Colonic mucosa (tissue), 4 donors: ENCODE measurements at regions not wholly inside any gene's neighbourhood (a gene's known extent, or its start where the extent isn't known, plus 50 kb on each side); places are given as distances from the start of the nearest gene placed in this dataset.
"Not testable (repeated sequence)": the region's sequence is repeated elsewhere in the genome, so short reads cannot be mapped to it uniquely, and the experiment has no call there.

Source experiments
- DNase-seq: peaks from one replicate; pipeline ENCODE4 v3.0.0-alpha.2; 2020
- H3K27ac ChIP-seq: fragments of 200-600 bp; one replicate; pipeline ENCODE4 v1.8.0; 2021
- H3K27me3 ChIP-seq: fragments of 200-600 bp; one replicate; pipeline ENCODE4 v1.8.0; 2021
- H3K36me3 ChIP-seq: fragments of 200-600 bp; one replicate; pipeline ENCODE4 v1.8.0; 2021
- H3K4me1 ChIP-seq: fragments of 200-600 bp; one replicate; pipeline ENCODE4 v1.8.0; 2021; ENCODE audit warnings: mild to moderate bottlenecking
- H3K4me3 ChIP-seq: fragments of 200-600 bp; one replicate; pipeline ENCODE4 v1.8.0; 2021
- H3K9ac ChIP-seq, 2 donors: one replicate each; pipeline ENCODE4 v1.7.0; 2013; ENCODE audit warnings: control low read depth in 2 of 2, low read depth in 2 of 2, low read length in 2 of 2
- H3K9me3 ChIP-seq: fragments of 200-600 bp; one replicate; pipeline ENCODE4 v1.8.0; 2021
- intact Hi-C: fragments of 100-400 bp; cut with DNase I; formaldehyde crosslinking; loops from one replicate; pipeline ENCODE4 v1.14.1; 2022
- TF ChIP-seq, protein P1 (sequence below): fragments of 200-600 bp; IDR thresholded peaks from one replicate; pipeline ENCODE4 v1.8.0; 2022; ENCODE audit warnings: antibody characterized with exemption, mild to moderate bottlenecking
- donor health status: healthy.
- donor health status: DM: no; HTN: no; CAD: no.
- donor health status: DM: no; HTN: no; CAD: no.

DNA sequence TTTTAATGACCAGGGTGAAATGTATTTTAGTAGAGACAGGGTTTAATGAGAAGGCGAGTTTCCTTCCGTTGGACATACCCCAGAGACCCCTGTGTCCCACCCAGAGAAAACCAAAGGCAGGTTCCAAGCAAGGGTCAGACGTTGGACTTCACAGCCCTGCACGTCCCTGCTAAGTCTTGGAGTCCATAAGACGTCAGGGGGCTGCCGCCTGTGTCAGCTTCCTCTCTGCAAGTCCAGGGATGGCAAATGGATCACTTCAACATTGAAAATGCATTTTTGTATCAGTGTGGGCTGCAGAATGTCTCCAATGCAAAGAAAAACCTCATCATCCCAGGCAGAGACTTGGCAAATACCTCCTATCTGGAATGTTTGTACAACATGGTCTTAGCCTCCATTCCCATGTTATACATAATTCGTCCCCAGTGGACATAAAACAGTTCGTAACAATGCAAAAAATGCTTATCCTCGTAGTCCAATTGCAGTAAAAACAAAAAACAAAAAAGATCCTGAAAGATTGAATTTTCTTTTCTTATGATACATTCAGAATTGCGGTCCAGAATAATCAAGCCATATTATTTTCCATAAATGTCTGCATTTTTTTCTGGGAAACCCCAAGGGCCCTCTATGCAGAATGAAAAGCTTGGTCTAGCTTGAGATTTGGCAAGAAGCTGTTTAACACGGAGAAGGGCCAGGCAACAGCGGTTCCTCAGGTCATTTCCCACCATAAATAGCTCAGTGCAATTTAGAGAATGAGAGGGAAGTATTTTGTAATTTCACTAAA is 190.9 kb downstream of the SHOX start:
- DNase-seq: no peak
- no peaks in the 10 kb centered on the region for H3K36me3 ChIP-seq
- no peak overlapping the region for H3K4me3 ChIP-seq
- no peaks in the 10 kb centered on the region for H3K4me1 ChIP-seq
- no peak overlapping the region for H3K9ac ChIP-seq
- no peaks in the 10 kb centered on the region for H3K9me3 ChIP-seq
- intact Hi-C loops: no loop called here
- H3K27me3 ChIP-seq: no peaks in the 10 kb centered on the region
- TF ChIP-seq, protein P1, sequence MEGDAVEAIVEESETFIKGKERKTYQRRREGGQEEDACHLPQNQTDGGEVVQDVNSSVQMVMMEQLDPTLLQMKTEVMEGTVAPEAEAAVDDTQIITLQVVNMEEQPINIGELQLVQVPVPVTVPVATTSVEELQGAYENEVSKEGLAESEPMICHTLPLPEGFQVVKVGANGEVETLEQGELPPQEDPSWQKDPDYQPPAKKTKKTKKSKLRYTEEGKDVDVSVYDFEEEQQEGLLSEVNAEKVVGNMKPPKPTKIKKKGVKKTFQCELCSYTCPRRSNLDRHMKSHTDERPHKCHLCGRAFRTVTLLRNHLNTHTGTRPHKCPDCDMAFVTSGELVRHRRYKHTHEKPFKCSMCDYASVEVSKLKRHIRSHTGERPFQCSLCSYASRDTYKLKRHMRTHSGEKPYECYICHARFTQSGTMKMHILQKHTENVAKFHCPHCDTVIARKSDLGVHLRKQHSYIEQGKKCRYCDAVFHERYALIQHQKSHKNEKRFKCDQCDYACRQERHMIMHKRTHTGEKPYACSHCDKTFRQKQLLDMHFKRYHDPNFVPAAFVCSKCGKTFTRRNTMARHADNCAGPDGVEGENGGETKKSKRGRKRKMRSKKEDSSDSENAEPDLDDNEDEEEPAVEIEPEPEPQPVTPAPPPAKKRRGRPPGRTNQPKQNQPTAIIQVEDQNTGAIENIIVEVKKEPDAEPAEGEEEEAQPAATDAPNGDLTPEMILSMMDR: no peak
- no peak overlapping the region for H3K27ac ChIP-seq

DNA sequence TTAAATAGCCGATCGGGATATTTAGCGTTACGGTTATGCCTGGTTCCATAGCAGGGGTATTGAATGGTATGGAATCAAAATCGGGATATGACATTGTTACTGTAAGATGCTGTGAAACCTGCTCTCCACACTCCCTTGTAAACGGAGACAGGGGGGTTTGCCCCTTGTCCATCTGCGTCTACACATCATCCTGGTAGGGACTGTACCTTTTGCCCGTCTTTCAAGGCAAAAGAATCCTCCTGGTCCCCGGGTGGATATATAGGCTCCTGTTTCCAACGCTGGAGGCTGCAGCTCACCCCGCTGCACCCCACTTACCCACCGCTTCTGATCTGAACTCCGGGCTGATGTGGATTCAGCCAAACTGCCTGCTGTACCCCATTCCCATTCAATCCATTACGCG is 189.1 kb downstream of the SHOX start:
- H3K4me3 ChIP-seq: no peak overlapping the region
- intact Hi-C loops: no loop called here

DNA sequence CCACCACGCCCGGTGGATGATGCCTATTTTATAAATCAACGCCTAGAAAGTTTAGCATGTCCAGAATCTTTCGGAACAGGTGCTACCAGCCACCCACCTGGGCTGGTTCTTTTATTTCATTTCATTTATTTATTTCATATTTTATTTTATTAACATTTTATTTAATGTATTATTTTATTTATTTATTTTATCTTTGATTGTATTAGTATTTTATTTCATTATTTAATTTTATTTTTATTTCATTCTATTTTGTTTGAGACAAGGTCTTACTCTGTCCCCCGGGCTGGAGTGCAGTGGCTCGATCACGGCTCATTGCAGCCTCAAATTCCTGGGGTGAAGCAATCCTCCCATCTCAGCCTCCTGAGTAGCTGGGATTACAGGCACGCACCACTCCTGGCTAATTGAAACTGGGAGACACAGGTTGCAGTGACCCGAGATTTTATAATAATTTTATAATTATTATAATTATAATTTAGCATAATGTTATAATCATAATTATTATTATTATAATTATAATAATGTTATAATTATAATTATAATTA is 187.2 kb downstream of the SHOX start:
- Histone ChIP-seq H3K9ac (no peak overlapping the region), H3K9me3 (no peaks in the 10 kb centered on the region), H3K4me1 (no peaks in the 10 kb centered on the region), H3K27ac (no peak overlapping the region), H3K4me3 (no peak overlapping the region), H3K36me3 (no peaks in the 10 kb centered on the region), H3K27me3 (no peaks in the 10 kb centered on the region)
- TF ChIP-seq, protein P1: no peak
- no peak for DNase-seq
- intact Hi-C loops: no loop called here

More for the DNA sequence above, 189.1 kb downstream of the SHOX start:
- Histone ChIP-seq H3K27ac (no peak overlapping the region), H3K4me1 (no peaks in the 10 kb centered on the region), H3K9me3 (no peaks in the 10 kb centered on the region), H3K36me3 (no peaks in the 10 kb centered on the region), H3K9ac (no peak overlapping the region), H3K27me3 (no peaks in the 10 kb centered on the region)
- TF ChIP-seq, protein P1: no peak
- DNase-seq: no peak

DNA sequence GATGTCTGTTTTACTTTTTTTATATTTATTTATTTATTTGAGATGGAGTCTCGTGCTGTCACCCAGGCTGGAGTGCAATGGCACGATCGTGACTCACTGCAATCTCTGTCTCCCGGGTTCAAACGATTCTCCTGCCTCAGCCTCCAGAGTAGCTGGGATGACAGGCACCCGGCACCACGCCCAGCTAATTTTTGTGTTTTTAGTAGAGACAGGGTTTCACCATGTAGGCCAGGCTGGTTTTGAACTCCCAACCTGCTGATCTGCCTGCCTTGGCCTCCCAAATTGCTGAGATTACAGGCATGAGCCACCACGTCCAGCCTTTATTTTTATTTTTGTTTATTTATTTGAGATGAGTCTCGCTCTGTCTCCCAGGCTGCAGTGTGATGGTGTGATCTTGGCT is 186.6 kb downstream of the SHOX start:
- H3K27ac ChIP-seq, intact Hi-C loops, DNase-seq, H3K4me3 ChIP-seq, H3K27me3 ChIP-seq, H3K36me3 ChIP-seq, H3K4me1 ChIP-seq, H3K9me3 ChIP-seq, H3K9ac ChIP-seq: not testable (repeated sequence)

DNA sequence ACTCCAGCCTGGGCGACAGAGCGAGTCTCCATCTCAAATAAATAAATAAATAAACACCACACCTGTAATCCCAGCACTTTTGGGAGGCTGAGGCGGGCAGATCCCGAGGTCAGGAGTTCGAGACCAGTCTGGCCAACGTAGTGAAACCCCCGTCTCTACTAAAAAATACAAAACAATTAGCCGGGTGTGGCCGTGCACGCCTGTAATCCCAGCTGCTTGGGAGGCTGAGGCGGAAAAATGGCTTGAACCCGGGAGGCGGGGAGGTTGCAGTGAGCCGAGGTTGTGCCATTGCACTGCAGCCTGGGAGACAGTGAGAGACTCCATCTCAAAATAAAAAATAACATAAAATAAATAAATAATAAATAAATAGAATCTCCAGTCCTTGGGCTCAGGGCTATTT is 185.8 kb downstream of the SHOX start:
- H3K4me3 ChIP-seq: no peak overlapping the region
- DNase-seq: no peak
- no peaks in the 10 kb centered on the region for H3K27me3 ChIP-seq
- intact Hi-C loops: no loop called here
- H3K27ac ChIP-seq: no peak overlapping the region
- TF ChIP-seq, protein P1: no peak
- H3K9ac ChIP-seq: no peak overlapping the region
- H3K4me1 ChIP-seq: no peaks in the 10 kb centered on the region
- H3K36me3 ChIP-seq: no peaks in the 10 kb centered on the region
- no peaks in the 10 kb centered on the region for H3K9me3 ChIP-seq

DNA sequence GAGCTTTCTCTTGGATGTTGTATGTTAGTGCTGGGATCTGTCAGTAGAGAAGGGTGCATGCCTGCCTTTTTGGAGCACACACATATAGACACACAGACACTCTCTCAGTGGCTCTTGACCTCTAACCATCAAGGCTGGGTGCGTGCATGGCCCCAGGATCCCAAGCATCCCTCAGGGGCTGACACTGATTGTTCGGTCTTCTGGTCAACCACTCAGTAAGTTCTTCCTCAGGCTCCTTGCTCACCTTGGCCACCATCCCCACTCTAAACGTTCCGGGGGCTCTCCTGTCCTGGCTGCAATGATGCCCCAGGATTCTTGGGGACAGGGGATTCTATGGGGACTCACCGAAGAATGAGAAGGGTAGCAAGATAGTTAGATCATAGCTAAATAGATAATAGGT is 179.6 kb downstream of the SHOX start:
- Histone ChIP-seq H3K4me1 (no peaks in the 10 kb centered on the region), H3K9ac (no peak overlapping the region), H3K36me3 (no peaks in the 10 kb centered on the region), H3K27ac (no peak overlapping the region), H3K9me3 (no peaks in the 10 kb centered on the region), H3K4me3 (no peak overlapping the region), H3K27me3 (no peaks in the 10 kb centered on the region)
- TF ChIP-seq, protein P1: no peak
- DNase-seq: no peak
- intact Hi-C loops: no loop called here
